ENCODE measurements at regions not wholly inside any gene's neighbourhood (a gene's known extent, or its start where the extent isn't known, plus 50 kb on each side); places are given as distances from the start of the nearest gene placed in this dataset.
A peak's percentile ranks its signal among the peaks of the same experiment; 100 is the strongest.

- TF ChIP-seq CTCF (IDR thresholded peaks at IDR 0.05; ENCODE audit: insufficient read depth, low read depth, low read length): no peak
- H3K4me3 ChIP-seq (ENCODE audit: low read depth, low read length): no peak overlapping the region
- DNase-seq (ENCODE audit: low read depth): no peak
Measured at GRCh38 chr2:106644623-106645022, 157.5 kb downstream of the CD8B2 start.

DNA sequence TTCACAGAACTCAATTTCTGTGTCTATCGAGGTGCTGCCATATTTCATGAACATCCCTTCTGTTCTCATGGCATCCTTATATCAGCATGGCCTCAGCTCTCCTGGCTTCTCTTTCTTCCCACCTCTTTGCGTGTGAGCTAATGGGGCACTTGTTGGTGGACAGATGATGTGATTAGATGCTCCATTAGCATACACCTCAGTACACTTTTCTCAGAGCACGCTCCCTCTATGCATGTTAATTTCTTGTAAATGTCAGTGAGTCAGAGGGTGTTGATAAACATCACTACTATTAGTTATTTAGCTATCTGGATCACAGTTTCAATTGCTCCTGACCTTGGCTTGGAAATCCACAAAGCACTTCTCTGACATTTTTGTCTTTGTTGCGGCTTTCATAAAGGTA, 159.4 kb downstream of the CD8B2 start:
- no peak for TF ChIP-seq CTCF (IDR thresholded peaks at IDR 0.05; ENCODE audit: insufficient read depth, low read depth, low read length)
- DNase-seq (ENCODE audit: low read depth): peak; percentile 6
- H3K4me3 ChIP-seq (ENCODE audit: low read depth, low read length): no peak overlapping the region

- peak; percentile 30 for DNase-seq (ENCODE audit: low read depth)
- no peak for TF ChIP-seq CTCF (IDR thresholded peaks at IDR 0.05; ENCODE audit: insufficient read depth, low read depth, low read length)
- H3K4me3 ChIP-seq (ENCODE audit: low read depth, low read length): no peak overlapping the region
Measured at GRCh38 chr2:106649306-106649705, 162.1 kb downstream of the CD8B2 start.

GRCh38 chr2:106653465-106653864, 166.3 kb downstream of the CD8B2 start:
- DNase-seq (ENCODE audit: low read depth): no peak
- no peak overlapping the region for H3K4me3 ChIP-seq (ENCODE audit: low read depth, low read length)
- no peak for TF ChIP-seq CTCF (IDR thresholded peaks at IDR 0.05; ENCODE audit: insufficient read depth, low read depth, low read length)

- no peak for TF ChIP-seq CTCF (IDR thresholded peaks at IDR 0.05; ENCODE audit: insufficient read depth, low read depth, low read length)
- H3K4me3 ChIP-seq (ENCODE audit: low read depth, low read length): no peak overlapping the region
- no peak for DNase-seq (ENCODE audit: low read depth)
Measured at GRCh38 chr2:106658616-106659015, 171.5 kb downstream of the CD8B2 start.

GRCh38 chr2:106664669-106665068, 177.5 kb downstream of the CD8B2 start:
- H3K4me3 ChIP-seq (ENCODE audit: low read depth, low read length): no peak overlapping the region
- no peak for DNase-seq (ENCODE audit: low read depth)
- no peak for TF ChIP-seq CTCF (IDR thresholded peaks at IDR 0.05; ENCODE audit: insufficient read depth, low read depth, low read length)

GRCh38 chr2:106667478-106668070, 180.4 kb downstream of the CD8B2 start:
- no peak for DNase-seq (ENCODE audit: low read depth)
- H3K4me3 ChIP-seq (ENCODE audit: low read depth, low read length): no peak overlapping the region
- TF ChIP-seq CTCF (IDR thresholded peaks at IDR 0.05; ENCODE audit: insufficient read depth, low read depth, low read length): no peak

All from fibroblast of villous mesenchyme (primary cell).